GM21737 (cell line): ENCODE measurements at regions not wholly inside any gene's neighbourhood (a gene's known extent, or its start where the extent isn't known, plus 50 kb on each side); places are given as distances from the start of the nearest gene placed in this dataset.
"Not testable (repeated sequence)": the region's sequence is repeated elsewhere in the genome, so short reads cannot be mapped to it uniquely, and the experiment has no call there.

Experiments
- ATAC-seq: cut with Tn5 transposase; IDR thresholded peaks from one replicate; pipeline ENCODE4 v1.9.1; 2021; ENCODE audit warnings: mild to moderate bottlenecking, moderate library complexity; ENCODE audit not compliant: unreplicated experiment

DNA sequence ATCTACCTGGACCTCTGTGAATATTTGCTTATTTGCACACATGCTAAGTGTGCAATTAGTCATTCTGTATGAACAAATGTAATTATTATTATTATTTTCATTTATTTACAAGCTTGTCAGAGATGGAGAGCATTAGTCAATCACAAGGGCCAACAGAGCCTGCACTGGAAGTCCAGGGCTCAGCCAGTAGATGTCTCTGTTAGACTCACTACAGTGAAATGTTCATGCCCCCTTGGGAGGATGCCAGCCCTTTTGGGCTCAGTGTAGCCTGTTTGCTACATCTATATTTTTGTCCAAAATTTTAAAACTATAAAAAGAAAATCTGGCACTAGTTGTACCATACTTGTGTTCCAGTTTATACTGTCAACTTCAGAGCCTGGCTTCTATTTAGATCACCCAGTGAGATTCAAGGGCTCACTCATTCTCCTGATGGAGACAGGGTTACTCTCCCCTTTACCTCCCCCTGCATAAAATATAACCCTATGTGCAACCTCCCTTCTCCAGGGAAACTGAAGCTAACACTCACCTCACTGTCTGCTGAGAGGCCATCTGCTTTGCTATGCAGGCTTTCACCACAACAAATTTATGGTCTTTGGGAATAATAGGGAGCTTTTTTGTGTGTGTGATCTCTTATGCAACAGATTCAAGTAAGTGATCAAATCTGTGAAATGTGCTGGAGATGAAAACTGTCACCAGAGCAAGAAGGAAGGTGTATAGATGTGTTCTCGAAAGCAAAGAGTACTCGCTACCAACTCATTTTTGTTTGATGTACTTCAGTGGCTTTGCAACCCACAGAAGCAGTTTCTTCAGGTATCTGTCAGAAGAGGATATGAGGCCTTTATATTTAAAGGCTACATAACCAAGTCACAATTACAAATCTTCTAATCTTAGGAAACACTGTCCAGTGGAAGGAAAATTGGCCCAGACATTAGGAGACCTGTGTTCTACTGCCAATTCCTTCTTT, 99.9 kb upstream of the TLE4 start:
- no peak for ATAC-seq

DNA sequence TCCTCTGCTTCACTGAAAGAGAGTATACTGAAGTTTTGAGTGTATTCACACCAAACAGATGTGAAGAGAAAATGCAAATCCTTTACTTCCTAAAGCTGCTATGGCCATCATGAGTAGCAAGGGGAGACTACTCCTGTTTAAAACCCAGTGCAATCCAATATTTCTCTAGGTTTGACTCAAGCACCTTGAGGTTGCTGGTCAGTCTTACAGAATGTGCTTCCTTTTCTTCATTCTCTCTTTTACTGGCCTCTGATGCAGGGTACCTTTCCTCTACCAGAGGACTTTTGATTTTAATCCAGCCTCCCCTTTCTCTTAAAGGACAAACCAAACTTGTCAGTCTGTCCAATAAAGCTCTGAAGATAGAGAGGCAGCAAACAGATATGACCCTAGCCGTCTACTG, 98.1 kb upstream of the TLE4 start:
- no peak for ATAC-seq

DNA sequence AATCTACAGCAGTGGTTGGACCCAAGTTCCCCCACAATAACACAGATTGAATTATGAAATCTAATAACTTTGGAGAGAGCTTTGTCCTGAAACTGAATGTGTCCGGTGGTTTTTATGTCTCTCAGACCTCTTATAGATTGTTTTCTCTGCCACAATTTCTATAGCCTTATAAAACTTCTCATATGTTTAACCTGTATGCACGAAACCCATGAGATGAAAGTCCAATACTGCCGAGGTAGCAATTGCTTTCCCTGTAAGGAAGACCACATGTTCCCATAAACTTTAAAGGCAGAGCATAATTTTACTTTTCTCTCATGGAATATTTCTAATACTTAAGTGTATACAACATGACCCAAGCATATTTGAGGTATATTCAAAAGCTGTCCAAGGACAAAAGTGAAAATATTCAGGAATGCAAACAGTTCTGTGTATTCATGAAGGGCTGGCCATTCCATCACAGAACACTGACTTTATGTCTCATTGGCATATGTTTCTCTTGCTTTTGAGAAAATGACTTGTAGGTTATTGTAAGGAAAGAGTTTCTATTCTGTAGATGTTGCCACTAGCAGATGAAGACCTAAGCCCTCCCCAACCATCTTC, 94.4 kb upstream of the TLE4 start:
- ATAC-seq: no peak

DNA sequence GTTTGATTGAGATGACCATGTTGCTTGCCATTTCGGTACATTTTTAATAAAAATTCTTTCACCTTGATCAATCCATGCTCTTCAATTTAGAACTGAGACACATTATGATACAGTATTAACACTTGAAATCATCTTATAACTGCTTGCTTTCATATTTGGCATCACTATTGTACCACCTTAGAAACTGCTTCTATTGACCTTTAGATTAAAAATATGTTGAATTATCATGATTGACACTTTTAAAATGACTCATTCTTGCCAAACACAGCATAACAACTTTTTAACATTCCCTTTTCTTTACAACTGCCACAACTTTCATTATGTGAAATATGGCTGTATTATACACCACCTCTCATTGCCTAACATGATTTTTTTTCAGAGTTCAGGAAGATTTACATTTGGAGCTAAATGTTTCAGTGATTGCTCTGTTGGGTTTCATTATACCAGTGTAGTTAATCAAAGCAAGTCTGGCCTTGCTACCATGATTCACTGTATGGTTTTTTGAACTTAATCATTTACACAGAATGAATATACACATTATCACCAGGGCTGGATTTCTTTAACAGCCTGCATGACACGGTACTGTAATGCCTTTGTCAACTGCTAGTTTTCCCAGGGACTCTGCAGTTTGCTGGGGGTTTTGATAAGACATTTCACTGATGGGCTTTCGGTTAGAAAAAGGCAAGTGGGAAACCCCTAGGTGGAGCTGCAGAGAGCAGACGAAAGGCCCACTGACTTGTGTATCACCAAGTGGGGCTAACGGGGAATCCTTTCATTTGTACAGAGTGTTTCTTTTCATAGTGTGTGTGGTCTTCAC, 93.6 kb upstream of the TLE4 start:
- ATAC-seq: no peak

DNA sequence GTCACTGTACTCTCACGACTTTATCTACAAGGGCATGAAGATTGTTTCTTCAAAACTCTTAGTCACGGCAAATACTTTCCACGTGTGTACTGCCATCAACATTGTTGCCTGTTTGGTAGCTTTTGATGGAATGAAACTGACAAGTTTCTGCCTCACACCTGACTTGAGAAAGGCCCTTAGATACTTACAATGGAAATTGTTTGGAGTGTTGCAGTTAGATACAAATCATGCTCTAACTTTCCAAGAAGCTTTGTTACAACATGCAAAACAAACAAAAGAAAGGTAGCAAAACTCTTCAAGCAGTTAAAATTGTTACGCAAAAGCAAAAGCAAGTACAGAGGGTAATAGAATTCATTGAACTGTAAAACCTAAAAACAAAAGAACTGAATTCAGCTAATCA, 91.1 kb upstream of the TLE4 start:
- ATAC-seq: no peak

DNA sequence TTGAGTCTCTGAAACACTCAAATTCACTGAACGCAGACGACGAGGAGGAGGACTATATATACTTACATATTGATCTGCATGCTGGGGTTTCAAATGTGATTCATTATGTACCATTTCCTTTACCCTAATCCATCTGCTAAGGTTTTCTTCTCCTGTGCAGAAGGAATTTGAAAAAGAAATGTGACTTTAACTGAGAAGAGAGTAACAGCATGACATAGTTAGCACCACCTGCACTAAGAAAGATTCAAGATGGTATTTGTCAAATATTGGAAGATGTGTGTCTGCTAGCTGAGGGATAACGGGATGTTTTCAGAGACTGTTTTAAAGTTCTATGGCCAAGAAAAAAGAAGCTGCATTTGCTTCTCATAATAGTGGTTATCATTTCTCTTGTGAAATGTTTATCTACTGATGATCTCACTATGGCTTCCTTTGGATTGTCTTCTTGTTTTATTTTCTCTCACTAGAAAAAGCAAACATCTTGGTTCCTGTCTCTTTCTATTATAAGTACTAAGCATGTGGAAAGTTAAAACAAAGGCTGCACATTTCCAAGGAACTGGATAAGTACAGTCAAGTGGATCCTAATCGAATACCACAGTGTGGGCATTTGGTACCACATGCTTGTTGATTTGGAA, 89.8 kb upstream of the TLE4 start:
- no peak for ATAC-seq

DNA sequence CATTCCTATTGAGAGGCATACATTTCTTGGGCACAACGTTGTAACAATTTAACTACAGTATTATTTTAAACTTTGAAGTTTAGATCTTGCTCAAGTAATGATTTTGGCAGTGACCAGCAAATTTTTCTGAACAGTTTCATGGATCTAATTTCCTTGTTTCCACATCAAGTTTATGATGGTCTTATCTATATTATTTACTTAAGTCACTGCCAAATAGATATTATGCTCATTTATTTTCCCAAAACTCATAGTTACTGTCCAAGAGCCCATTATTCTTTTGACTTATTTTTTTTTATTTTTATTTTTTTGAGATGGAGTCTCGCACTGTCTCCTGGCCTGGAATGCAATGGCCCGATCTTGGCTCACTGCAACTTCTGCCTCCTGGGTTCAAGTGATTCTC, 86.5 kb upstream of the TLE4 start:
- no peak for ATAC-seq

DNA sequence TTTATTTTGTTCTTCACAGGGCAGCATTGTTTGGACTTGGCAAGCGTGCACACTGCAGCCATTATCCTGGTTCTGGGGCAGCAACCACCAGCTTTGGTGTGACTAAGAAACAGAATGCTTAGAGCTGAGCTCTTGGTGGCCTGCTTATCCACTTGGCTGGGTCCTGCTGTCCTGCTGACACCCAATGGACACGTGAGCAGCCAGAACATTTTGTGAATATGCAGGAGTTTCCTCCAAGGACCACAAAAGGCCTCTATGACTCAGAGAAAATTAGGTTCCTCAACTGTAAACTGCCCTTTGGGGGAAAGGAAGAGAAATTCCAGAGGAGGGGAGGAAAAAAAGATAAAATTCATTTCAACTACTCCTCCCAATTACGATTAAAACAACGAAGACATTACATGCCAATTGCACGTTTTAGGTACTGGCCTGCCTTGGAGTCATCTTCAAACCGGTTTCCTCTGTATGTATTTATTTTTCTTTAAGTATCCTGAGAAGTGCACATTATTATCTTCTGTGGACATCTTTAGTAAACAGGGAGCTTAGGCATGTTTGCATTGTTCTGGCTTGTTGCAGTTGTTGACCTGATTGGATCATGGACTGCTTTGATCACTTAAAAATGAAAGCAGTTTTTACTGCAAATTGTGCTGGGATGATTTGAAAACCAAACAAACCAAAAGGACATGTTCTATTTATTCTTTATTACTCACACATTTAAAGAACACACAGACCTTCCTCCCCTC, 82.3 kb upstream of the TLE4 start:
- no peak for ATAC-seq

DNA sequence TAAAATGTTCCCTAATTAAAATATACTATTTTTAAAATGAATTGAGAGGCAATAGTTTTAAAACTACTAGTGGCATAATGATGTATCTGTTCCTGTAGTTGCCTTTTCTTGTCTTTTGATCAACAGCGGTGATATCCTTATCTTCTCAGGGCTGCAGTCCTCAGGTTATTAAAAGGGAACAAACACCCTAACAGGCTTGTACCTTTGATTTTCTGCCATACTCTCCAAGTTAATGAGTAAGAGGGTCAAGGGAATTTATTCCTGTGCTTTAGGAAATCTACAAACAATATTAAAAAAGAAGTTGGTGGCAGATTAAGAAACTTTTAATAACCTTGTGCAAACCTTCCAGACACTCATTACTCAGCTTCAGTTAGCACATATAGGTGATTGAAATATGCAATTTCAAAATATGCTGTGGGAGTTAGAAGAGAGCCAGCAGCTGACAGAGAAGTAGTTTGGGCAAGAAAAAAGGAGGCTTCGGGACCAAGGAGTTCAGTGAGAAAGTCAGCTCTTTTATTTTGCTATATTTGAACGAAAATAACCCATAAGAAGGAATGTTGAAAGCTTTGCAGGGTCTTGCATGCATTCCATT, 81.0 kb upstream of the TLE4 start:
- no peak for ATAC-seq

DNA sequence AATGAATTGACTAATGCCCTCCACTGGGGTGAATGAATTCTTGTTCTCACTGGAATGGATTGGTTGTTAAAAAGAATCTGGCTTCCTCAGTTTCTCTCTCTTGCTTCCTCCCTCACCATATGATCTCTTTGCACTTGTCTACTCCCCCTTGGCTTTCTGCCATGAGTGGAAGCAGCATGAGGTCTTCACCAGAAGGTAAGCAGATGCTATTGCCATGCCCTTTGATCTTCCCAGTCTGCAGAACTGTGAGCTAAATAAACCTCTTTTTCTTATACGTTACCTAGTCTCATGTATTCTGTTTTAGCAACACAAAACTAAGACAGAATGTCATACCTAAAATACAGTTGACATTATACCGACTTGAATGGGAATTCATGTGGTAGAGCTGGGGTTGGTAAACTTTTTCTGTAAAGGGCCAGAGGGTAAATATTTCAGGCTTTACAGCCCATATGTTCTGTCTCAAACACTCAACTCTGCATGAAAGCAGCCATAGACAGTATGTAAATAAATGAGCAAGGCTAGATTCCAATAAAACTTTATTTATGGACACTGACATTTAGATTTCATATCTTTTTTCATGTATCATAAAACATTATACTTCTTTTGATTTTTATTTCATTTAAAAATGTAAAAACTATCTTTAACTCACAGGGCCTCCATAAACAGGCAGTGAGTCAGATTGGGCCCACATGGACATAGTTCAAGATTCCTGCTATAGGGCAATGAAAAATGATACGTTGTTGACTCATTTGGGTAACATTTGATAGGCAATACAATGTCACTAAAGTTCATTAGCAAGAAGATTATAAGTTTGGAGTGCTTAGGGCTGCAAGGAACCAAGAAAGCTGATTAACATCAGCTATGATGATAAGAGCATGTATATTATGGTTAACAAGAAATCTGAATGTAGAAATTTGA, 79.4 kb upstream of the TLE4 start:
- no peak for ATAC-seq

DNA sequence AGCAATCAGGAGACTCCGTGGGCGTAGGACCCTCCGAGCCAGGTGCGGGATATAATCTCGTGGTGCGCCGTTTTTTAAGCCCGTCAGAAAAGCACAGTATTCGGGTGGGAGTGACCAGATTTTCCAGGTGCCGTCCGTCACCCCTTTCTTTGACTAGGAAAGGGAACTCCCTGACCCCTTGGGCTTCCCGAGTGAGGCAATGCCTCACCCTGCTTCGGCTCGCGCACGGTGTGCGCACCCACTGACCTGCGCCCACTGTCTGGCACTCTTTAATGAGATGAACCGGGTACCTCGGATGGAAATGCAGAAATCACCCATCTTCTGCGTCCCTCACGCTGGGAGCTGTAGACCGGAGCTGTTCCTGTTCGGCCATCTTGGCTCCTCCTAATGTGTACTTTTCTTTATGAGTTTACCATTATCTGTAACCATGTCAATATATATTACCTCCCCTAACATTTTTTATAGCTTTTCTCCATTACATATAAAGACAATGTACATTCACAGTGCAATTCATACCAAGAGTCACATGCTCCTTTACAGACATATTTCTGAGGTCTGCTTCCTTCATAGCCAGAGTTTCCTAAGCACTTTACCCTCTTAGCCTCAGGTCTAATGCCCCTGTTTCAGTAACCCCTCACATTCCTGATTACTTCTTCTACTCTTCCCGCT, 71.4 kb upstream of the TLE4 start:
- not testable (repeated sequence) for ATAC-seq

DNA sequence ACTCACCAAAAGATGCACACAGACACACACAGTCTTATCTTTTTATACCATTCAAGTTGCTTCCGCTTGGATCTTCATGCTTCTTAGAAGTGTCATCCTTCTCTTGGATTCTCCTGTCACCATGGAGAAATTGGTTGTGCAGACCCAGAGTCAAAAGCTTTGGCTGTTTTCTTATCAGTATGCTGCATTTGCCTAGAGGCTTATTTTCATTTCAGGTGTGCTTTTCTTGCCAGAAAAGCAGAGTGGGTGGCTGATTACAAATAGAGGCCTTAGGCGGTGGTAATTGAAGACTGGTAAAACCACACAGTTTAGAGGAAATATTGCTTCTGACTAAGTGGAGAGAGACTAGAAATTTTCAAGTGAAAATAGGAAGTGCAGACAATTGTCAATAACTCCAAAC, 70.2 kb upstream of the TLE4 start:
- ATAC-seq: no peak

DNA sequence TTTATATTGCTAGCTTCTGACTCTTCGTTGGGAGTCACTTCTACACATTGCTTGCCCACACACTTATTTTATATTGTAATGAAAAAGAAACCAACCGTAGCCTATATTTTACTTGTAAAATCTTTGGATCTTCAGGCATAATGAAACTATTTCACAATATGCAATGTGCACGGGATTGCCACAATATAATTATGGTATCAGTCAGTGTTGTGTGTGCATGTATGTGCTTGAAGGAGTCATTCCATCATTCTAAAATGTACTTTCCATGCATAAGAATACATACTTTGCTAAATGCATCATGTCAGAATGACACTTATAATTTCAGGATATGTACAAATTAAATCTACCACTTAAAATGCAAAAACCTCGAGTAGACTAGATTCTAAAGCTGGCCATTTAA, 64.0 kb upstream of the TLE4 start:
- ATAC-seq: no peak

DNA sequence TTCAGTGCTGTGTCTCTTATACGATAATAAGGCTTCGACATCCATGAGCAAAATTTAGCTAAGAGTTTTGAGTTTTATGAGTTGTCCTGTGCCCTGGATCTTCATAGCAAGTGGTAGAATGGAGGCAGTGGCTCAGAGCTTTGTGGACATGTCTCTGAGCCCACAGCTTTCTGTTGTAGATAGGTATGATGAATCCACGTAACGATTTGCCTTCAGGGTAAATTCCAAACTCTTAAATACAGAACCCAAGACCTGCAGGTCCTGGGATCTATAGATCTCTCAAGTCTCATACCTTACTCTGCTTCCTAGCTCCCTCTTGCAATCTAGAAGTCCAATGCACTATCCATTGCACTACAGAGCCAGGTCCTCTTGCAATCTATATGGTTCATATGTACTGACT, 59.5 kb upstream of the TLE4 start:
- ATAC-seq: no peak
